Right lobe of liver (tissue), 4 donors: ENCODE measurements at regions not wholly inside any gene's neighbourhood (a gene's known extent, or its start where the extent isn't known, plus 50 kb on each side); places are given as distances from the start of the nearest gene placed in this dataset.

Experiments used
- CTCF ChIP-seq, 4 donors: fragments of 200-600 bp in 3 of 4; fragments of 450-650 bp in 1 of 4; IDR thresholded peaks; one replicate each; pipeline versions ENCODE4 v1.5.1 to v1.8.0; 2016 to 2022; ENCODE audit warnings: antibody characterized with exemption in 4 of 4, mild to moderate bottlenecking in 2 of 4
- POLR2A ChIP-seq: fragments of 450-650 bp; IDR thresholded peaks from one replicate; pipeline ENCODE4 v1.6.1; 2017; ENCODE audit warnings: antibody characterized with exemption, mild to moderate bottlenecking
- donor health status: DM: no; HTN: no; CAD: no.
- donor health status: DM: no; HTN: no; CAD: no.
- donor health status: DM: no; HTN: yes; CAD: no.

- TF ChIP-seq CTCF (IDR thresholded peaks at IDR 0.05) (no peak), POLR2A (no peak)
Observed at GRCh38 chr12:90290980-90291975, 582.6 kb upstream of the ATP2B1 start.
